ENCODE measurements at regions not wholly inside any gene's neighbourhood (a gene's known extent, or its start where the extent isn't known, plus 50 kb on each side); places are given as distances from the start of the nearest gene placed in this dataset.

GRCh38 chr1:184141361-184141880 is 89.9 kb downstream of the TSEN15 start:
- no peak for DNase-seq

GRCh38 chr1:184143449-184143848 is 91.9 kb downstream of the TSEN15 start:
- DNase-seq, result no peak

GRCh38 chr1:184145083-184145482 is 93.6 kb downstream of the TSEN15 start:
- no peak for DNase-seq

GRCh38 chr1:184146202-184146601 is 94.7 kb downstream of the TSEN15 start:
- no peak for DNase-seq

GRCh38 chr1:184150776-184151531 is 99.4 kb downstream of the TSEN15 start:
- no peak for DNase-seq

GRCh38 chr1:184152434-184152898 is 100.9 kb downstream of the TSEN15 start:
- no peak for DNase-seq

- peak; percentile 7 for DNase-seq
Observed at GRCh38 chr1:184152974-184153373, 101.4 kb downstream of the TSEN15 start.

- DNase-seq, result no peak
Observed at GRCh38 chr1:184153731-184154130, 102.2 kb downstream of the TSEN15 start.

- no peak for DNase-seq
Observed at GRCh38 chr1:184156521-184157393, 105.2 kb downstream of the TSEN15 start.

GRCh38 chr1:184157394-184157742 is 105.8 kb downstream of the TSEN15 start:
- DNase-seq, result no peak

GRCh38 chr1:184158896-184159681 is 107.6 kb downstream of the TSEN15 start:
- no peak for DNase-seq

GRCh38 chr1:184160236-184160635 is 108.7 kb downstream of the TSEN15 start:
- DNase-seq, result no peak

GRCh38 chr1:184161071-184161698 is 109.7 kb downstream of the TSEN15 start:
- no peak for DNase-seq

GRCh38 chr1:184162281-184162680 is 110.8 kb downstream of the TSEN15 start:
- DNase-seq, result no peak

GRCh38 chr1:184163674-184164465 is 112.3 kb downstream of the TSEN15 start:
- DNase-seq, result no peak

- DNase-seq, result no peak
Observed at GRCh38 chr1:184164536-184164935, 113.0 kb downstream of the TSEN15 start.

- no peak for DNase-seq
Observed at GRCh38 chr1:184166485-184166884, 115.0 kb downstream of the TSEN15 start.

GRCh38 chr1:184167352-184167751 is 115.8 kb downstream of the TSEN15 start:
- DNase-seq, result no peak

GRCh38 chr1:184170719-184171118 is 119.2 kb downstream of the TSEN15 start:
- no peak for DNase-seq

- peak; percentile 38 for DNase-seq
Observed at GRCh38 chr1:184176058-184176457, 124.5 kb downstream of the TSEN15 start.

GRCh38 chr1:184181044-184181443 is 129.5 kb downstream of the TSEN15 start:
- no peak for DNase-seq

GRCh38 chr1:184183919-184184318 is 132.4 kb downstream of the TSEN15 start:
- no peak for DNase-seq
